NT2/D1 (cell line): ENCODE measurements at regions not wholly inside any gene's neighbourhood (a gene's known extent, or its start where the extent isn't known, plus 50 kb on each side); places are given as distances from the start of the nearest gene placed in this dataset.

ENCODE experiments used
- YY1 ChIP-seq: IDR thresholded peaks from 2 replicates; pipeline ENCODE4 v1.6.1; 2011; ENCODE audit not compliant: insufficient read length, insufficient read depth
- ZNF274 ChIP-seq: IDR thresholded peaks from 2 replicates; pipeline ENCODE4 v1.6.1; 2011; ENCODE audit warnings: mild to moderate bottlenecking, low read depth, low read length

DNA sequence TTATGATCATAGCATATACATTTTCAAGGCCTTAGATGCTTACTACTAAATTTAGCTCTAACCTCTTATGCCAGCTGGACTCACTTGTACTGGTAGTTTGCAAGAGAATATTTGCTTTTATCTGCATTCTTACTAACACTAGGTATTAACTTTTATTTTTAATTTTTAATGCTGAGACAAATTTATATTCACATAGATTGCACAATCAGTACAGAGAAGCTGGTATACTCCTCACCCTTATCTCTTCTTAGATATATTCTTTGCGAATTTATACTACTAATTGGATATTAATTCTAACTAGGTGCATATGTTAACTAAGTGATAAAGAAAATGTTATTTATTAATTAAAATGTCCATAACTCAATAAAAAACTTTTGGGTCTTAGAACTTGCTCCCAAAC is 561.8 kb upstream of the PRMT6 start:
- TF ChIP-seq YY1 = no peak
- no peak for TF ChIP-seq ZNF274
